ENCODE measurements at regions not wholly inside any gene's neighbourhood (a gene's known extent, or its start where the extent isn't known, plus 50 kb on each side); places are given as distances from the start of the nearest gene placed in this dataset.
"Not testable (repeated sequence)": the region's sequence is repeated elsewhere in the genome, so short reads cannot be mapped to it uniquely, and the experiment has no call there.

DNA sequence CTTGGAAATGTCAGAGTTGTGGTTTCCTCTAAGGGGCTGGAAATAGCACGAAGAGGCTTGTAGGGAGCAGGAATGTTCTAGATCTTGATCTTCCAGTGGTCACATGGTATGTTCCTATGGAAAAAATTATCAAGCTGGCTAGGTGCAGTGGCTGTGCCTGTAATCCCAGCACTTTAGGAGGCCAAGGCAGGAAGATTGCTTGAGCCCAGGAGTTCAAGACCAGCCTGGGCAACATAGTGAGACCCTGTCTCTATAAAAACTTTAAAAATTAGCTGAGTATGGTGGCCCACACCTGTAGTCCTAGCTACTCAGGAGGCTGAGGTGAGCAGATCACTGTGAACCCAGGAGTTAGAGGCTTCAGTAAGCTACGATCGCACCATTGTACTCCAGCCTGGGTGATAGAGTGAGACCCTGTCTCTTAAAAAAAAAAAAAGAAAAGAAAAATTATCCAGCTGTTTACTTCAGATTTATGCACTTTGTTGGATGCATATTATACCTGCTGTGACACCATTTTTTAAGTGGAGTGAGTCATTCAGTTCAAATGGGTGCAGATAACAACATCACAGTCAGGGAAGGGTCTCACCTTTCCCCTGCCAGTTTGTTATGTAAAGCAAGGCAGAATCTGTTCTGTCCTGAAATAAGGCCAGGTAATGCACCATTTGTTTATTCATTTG lies 65.7 kb upstream of the LYRM9 start:
- no peaks in the 10 kb centered on the region for H3K27me3 ChIP-seq (replicated peaks in 2 of 5; ENCODE audit: control insufficient read depth in 4 of 5, insufficient read depth in 5 of 5, low read length in 4 of 5)
- DNase-seq: no peak
- H3K27ac ChIP-seq (ENCODE audit: insufficient read depth in 1 of 2, low read depth in 1 of 2, low read length in 2 of 2, poor library complexity in 1 of 2, severe bottlenecking in 2 of 2): no peak overlapping the region
- no peak overlapping the region for H3K4me3 ChIP-seq (ENCODE audit: control insufficient read depth in 1 of 7, extremely low read depth in 1 of 7, insufficient read depth in 4 of 7, low read depth in 2 of 7, low read length in 6 of 7)
- peaks cover 0 to 6% (median 0%) of the 10 kb centered on the region in 4 experiments for H3K4me1 ChIP-seq (ENCODE audit: control extremely low read depth in 1 of 4, control insufficient read depth in 4 of 4, insufficient read depth in 4 of 4, low read length in 3 of 4)
- H3K9me3 ChIP-seq (ENCODE audit: control extremely low read depth in 1 of 5, control insufficient read depth in 4 of 5, insufficient read depth in 2 of 5, low read depth in 1 of 5, low read length in 4 of 5): no peaks in the 10 kb centered on the region
- ChIA-PET CTCF (interaction anchor here (0.8 kb wide), 1 partner anchor 178 kb away, joined by 3 read pairs; no protein-coding TSS in a partner anchor), POLR2A (no interaction called here)
- no peaks in the 10 kb centered on the region for H3K36me3 ChIP-seq (ENCODE audit: control insufficient read depth in 4 of 4, insufficient read depth in 4 of 4, low read length in 3 of 4)
- 73% methylated on average over 3 of the region's 3 CpGs for WGBS (ENCODE audit: insufficient coverage)

DNA sequence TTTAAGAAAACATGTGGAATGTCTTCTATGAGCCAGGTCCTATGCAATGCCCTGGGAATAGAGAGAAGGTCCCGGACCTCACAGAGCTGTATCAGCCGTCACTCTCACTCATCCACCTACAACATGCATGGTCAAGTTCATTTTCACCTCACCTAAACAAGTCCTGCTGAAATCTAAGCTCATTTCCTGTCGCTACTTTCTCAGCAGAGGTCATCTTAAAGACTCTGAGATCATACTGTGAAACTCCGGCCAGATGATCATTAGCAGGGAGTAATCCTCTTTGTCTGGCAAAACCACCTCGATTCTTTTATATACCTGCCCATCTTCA lies 66.2 kb upstream of the LYRM9 start:
- DNase-seq: no peak
- H3K4me1 ChIP-seq (ENCODE audit: control extremely low read depth in 1 of 4, control insufficient read depth in 4 of 4, insufficient read depth in 4 of 4, low read length in 3 of 4): peaks cover 0 to 6% (median 0%) of the 10 kb centered on the region in 4 experiments
- no peak overlapping the region for H3K27ac ChIP-seq (ENCODE audit: insufficient read depth in 1 of 2, low read depth in 1 of 2, low read length in 2 of 2, poor library complexity in 1 of 2, severe bottlenecking in 2 of 2)
- 92% methylated on average over 4 of the region's 5 CpGs for WGBS (ENCODE audit: insufficient coverage)
- no peak overlapping the region for H3K4me3 ChIP-seq (ENCODE audit: control insufficient read depth in 1 of 7, extremely low read depth in 1 of 7, insufficient read depth in 4 of 7, low read depth in 2 of 7, low read length in 6 of 7)
- H3K27me3 ChIP-seq (replicated peaks in 2 of 5; ENCODE audit: control insufficient read depth in 4 of 5, insufficient read depth in 5 of 5, low read length in 4 of 5): no peaks in the 10 kb centered on the region
- no peaks in the 10 kb centered on the region for H3K36me3 ChIP-seq (ENCODE audit: control insufficient read depth in 4 of 4, insufficient read depth in 4 of 4, low read length in 3 of 4)
- no peaks in the 10 kb centered on the region for H3K9me3 ChIP-seq (ENCODE audit: control extremely low read depth in 1 of 5, control insufficient read depth in 4 of 5, insufficient read depth in 2 of 5, low read depth in 1 of 5, low read length in 4 of 5)
- CTCF ChIA-PET: interaction anchor here (0.8 to 1.3 kb wide), 2 partner anchors 10 to 177 kb away, joined by 3 read pairs; no protein-coding TSS in a partner anchor
- POLR2A ChIA-PET: no interaction called here

- no peak overlapping the region for H3K27ac ChIP-seq (ENCODE audit: insufficient read depth in 1 of 2, low read depth in 1 of 2, low read length in 2 of 2, poor library complexity in 1 of 2, severe bottlenecking in 2 of 2)
- no peaks in the 10 kb centered on the region for H3K4me1 ChIP-seq (ENCODE audit: control extremely low read depth in 1 of 4, control insufficient read depth in 4 of 4, insufficient read depth in 4 of 4, low read length in 3 of 4)
- H3K27me3 ChIP-seq (replicated peaks in 2 of 5; ENCODE audit: control insufficient read depth in 4 of 5, insufficient read depth in 5 of 5, low read length in 4 of 5): no peaks in the 10 kb centered on the region
- no peaks in the 10 kb centered on the region for H3K9me3 ChIP-seq (ENCODE audit: control extremely low read depth in 1 of 5, control insufficient read depth in 4 of 5, insufficient read depth in 2 of 5, low read depth in 1 of 5, low read length in 4 of 5)
- ChIA-PET CTCF (interaction anchor here (1.3 kb wide), 1 partner anchor 11 kb away, joined by 3 read pairs; no protein-coding TSS in a partner anchor), POLR2A (no interaction called here)
- H3K36me3 ChIP-seq (ENCODE audit: control insufficient read depth in 4 of 4, insufficient read depth in 4 of 4, low read length in 3 of 4): no peaks in the 10 kb centered on the region
- no CpG with 5 or more reads among the region's 6 CpGs for WGBS (ENCODE audit: insufficient coverage)
- H3K4me3 ChIP-seq (ENCODE audit: control insufficient read depth in 1 of 7, extremely low read depth in 1 of 7, insufficient read depth in 4 of 7, low read depth in 2 of 7, low read length in 6 of 7): no peak overlapping the region
- DNase-seq: no peak
These were observed 67.2 kb upstream of the LYRM9 start for GRCh38 chr17:27960183-27960849.

DNA sequence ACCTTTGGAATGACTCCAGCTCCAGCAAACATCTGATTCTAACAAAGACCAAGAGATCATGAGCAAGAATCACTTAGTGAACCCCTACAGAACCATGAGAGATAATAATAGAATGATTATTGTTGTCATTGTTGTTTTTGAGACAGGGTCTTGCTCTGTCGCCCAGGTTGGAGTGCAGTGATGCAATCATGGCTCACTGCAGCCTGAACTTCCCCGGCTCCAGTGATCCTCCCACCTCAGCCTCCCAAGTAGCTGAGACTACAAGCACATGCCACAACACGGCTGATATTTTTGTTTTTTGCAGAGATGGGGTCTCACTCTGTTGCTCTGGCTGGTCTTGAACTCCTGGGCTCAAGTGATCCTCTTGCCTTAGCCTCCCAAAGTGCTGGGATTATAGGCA lies 69.4 kb upstream of the LYRM9 start:
- H3K27me3 ChIP-seq (replicated peaks in 2 of 5; ENCODE audit: control insufficient read depth in 4 of 5, insufficient read depth in 5 of 5, low read length in 4 of 5); H3K9me3 ChIP-seq (ENCODE audit: control extremely low read depth in 1 of 5, control insufficient read depth in 4 of 5, insufficient read depth in 2 of 5, low read depth in 1 of 5, low read length in 4 of 5); H3K36me3 ChIP-seq (ENCODE audit: control insufficient read depth in 4 of 4, insufficient read depth in 4 of 4, low read length in 3 of 4); DNase-seq; H3K4me1 ChIP-seq (ENCODE audit: control extremely low read depth in 1 of 4, control insufficient read depth in 4 of 4, insufficient read depth in 4 of 4, low read length in 3 of 4); H3K27ac ChIP-seq (ENCODE audit: insufficient read depth in 1 of 2, low read depth in 1 of 2, low read length in 2 of 2, poor library complexity in 1 of 2, severe bottlenecking in 2 of 2); POLR2A ChIA-PET; H3K4me3 ChIP-seq (ENCODE audit: control insufficient read depth in 1 of 7, extremely low read depth in 1 of 7, insufficient read depth in 4 of 7, low read depth in 2 of 7, low read length in 6 of 7): not testable (repeated sequence)
- 83% methylated on average over 2 of the region's 3 CpGs for WGBS (ENCODE audit: insufficient coverage)
- CTCF ChIA-PET: interaction anchor here (1.2 kb wide), 1 partner anchor 25 kb away, joined by 3 read pairs; no protein-coding TSS in a partner anchor

GRCh38 chr17:27965224-27965623 lies 72.1 kb upstream of the LYRM9 start:
- peaks cover 0 to 5% (median 4%) of the 10 kb centered on the region in 4 experiments for H3K4me1 ChIP-seq (ENCODE audit: control extremely low read depth in 1 of 4, control insufficient read depth in 4 of 4, insufficient read depth in 4 of 4, low read length in 3 of 4)
- H3K9me3 ChIP-seq (ENCODE audit: control extremely low read depth in 1 of 5, control insufficient read depth in 4 of 5, insufficient read depth in 2 of 5, low read depth in 1 of 5, low read length in 4 of 5): no peaks in the 10 kb centered on the region
- H3K36me3 ChIP-seq (ENCODE audit: control insufficient read depth in 4 of 4, insufficient read depth in 4 of 4, low read length in 3 of 4): no peaks in the 10 kb centered on the region
- CTCF ChIA-PET: no interaction called here
- POLR2A ChIA-PET: no interaction called here
- DNase-seq: no peak
- no peaks in the 10 kb centered on the region for H3K27me3 ChIP-seq (replicated peaks in 2 of 5; ENCODE audit: control insufficient read depth in 4 of 5, insufficient read depth in 5 of 5, low read length in 4 of 5)
- WGBS (ENCODE audit: insufficient coverage): 94% methylated on average over 6 of the region's 6 CpGs
- H3K4me3 ChIP-seq (ENCODE audit: control insufficient read depth in 1 of 7, extremely low read depth in 1 of 7, insufficient read depth in 4 of 7, low read depth in 2 of 7, low read length in 6 of 7): no peak overlapping the region
- no peak overlapping the region for H3K27ac ChIP-seq (ENCODE audit: insufficient read depth in 1 of 2, low read depth in 1 of 2, low read length in 2 of 2, poor library complexity in 1 of 2, severe bottlenecking in 2 of 2)

- CTCF ChIA-PET: interaction anchor here (1.1 kb wide), 1 partner anchor 163 kb away, joined by 3 read pairs; no protein-coding TSS in a partner anchor
These were observed 74.2 kb upstream of the NLK start for GRCh38 chr17:27968206-27968732.

DNA sequence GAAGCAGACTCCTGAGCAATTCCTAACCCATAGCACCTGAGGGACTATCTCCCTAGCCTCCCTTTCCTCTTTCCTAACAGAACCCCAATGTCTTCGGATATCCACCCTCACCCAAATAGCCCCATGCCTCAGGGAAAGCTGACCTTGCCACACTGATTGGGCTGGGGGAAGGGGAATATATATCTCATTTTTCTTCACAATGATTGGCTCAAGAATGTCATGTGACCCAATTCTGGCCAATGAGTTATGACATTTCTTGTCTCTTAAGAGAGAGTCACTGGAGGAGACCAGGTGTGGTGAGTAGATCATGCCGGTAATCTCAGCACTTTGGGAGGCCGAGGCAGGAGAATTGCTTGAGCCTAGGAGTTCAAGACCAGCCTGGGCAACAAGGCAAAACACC lies 71.9 kb upstream of the NLK start:
- ChIA-PET POLR2A (no interaction called here), CTCF (no interaction called here)
- no peak for DNase-seq
- Histone ChIP-seq H3K4me3 (ENCODE audit: control insufficient read depth in 1 of 7, extremely low read depth in 1 of 7, insufficient read depth in 4 of 7, low read depth in 2 of 7, low read length in 6 of 7) (no peak overlapping the region), H3K4me1 (ENCODE audit: control extremely low read depth in 1 of 4, control insufficient read depth in 4 of 4, insufficient read depth in 4 of 4, low read length in 3 of 4) (peaks cover 0 to 5% (median 4%) of the 10 kb centered on the region in 4 experiments), H3K9me3 (ENCODE audit: control extremely low read depth in 1 of 5, control insufficient read depth in 4 of 5, insufficient read depth in 2 of 5, low read depth in 1 of 5, low read length in 4 of 5) (peaks cover 0 to 2% (median 0%) of the 10 kb centered on the region in 5 experiments), H3K27me3 (replicated peaks in 2 of 5; ENCODE audit: control insufficient read depth in 4 of 5, insufficient read depth in 5 of 5, low read length in 4 of 5) (peaks cover 0 to 2% (median 0%) of the 10 kb centered on the region in 5 experiments), H3K36me3 (ENCODE audit: control insufficient read depth in 4 of 4, insufficient read depth in 4 of 4, low read length in 3 of 4) (no peaks in the 10 kb centered on the region), H3K27ac (ENCODE audit: insufficient read depth in 1 of 2, low read depth in 1 of 2, low read length in 2 of 2, poor library complexity in 1 of 2, severe bottlenecking in 2 of 2) (no peak overlapping the region)
- no CpG with 5 or more reads among the region's 3 CpGs for WGBS (ENCODE audit: insufficient coverage)

More at GRCh38 chr17:27968206-27968732, 74.2 kb upstream of the NLK start:
- peaks cover 0 to 2% (median 0%) of the 10 kb centered on the region in 5 experiments for H3K27me3 ChIP-seq (replicated peaks in 2 of 5; ENCODE audit: control insufficient read depth in 4 of 5, insufficient read depth in 5 of 5, low read length in 4 of 5)
- POLR2A ChIA-PET: no interaction called here
- H3K36me3 ChIP-seq (ENCODE audit: control insufficient read depth in 4 of 4, insufficient read depth in 4 of 4, low read length in 3 of 4): no peaks in the 10 kb centered on the region
- H3K4me1 ChIP-seq (ENCODE audit: control extremely low read depth in 1 of 4, control insufficient read depth in 4 of 4, insufficient read depth in 4 of 4, low read length in 3 of 4): peaks cover 0 to 5% (median 4%) of the 10 kb centered on the region in 4 experiments
- H3K9me3 ChIP-seq (ENCODE audit: control extremely low read depth in 1 of 5, control insufficient read depth in 4 of 5, insufficient read depth in 2 of 5, low read depth in 1 of 5, low read length in 4 of 5): no peaks in the 10 kb centered on the region
- H3K27ac ChIP-seq (ENCODE audit: insufficient read depth in 1 of 2, low read depth in 1 of 2, low read length in 2 of 2, poor library complexity in 1 of 2, severe bottlenecking in 2 of 2): no peak overlapping the region
- no peak overlapping the region for H3K4me3 ChIP-seq (ENCODE audit: control insufficient read depth in 1 of 7, extremely low read depth in 1 of 7, insufficient read depth in 4 of 7, low read depth in 2 of 7, low read length in 6 of 7)
- WGBS (ENCODE audit: insufficient coverage): 82% methylated on average over 8 of the region's 8 CpGs
- DNase-seq: peak; percentile 29 to 85 (median 65)
